T follicular helper cell (primary cell): ENCODE measurements at regions not wholly inside any gene's neighbourhood (a gene's known extent, or its start where the extent isn't known, plus 50 kb on each side); places are given as distances from the start of the nearest gene placed in this dataset.

ENCODE experiments used
- DNase-seq: peaks from one replicate; pipeline ENCODE4 v3.0.0-alpha.2; 2020; ENCODE audit warnings: low read depth

DNA sequence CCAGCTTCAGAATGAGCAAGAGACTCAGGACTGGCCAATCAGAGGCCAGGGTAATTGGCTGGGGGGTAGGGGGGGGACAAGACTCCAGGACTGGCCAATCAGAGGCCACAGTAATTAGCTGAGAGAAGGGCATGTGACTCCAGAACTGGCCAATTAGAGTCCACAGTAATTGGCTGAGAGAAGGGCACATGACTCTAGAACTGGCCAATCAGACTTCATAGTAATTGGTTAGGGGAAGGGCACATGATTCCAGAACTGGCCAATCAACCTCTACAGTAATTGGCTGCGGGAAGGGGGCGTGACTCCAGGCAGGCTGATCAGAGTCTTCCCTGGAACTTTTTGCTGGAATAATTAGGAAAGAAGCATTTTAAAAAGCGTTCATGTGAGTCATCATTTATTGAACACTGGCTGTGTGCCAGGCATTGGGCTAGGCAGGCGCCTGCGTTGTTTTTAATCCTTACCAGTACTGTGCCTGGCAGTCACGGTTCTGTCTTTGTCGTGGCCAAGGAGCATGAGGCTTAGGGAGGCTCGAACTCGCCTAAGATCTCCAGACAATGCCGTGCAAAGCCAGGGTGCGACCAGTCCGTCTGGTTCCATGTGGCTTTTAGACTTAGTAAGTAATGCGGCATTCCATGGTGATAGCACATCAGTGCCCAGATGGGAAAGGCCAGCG, 508.1 kb downstream of the TBC1D22A start:
- no peak for DNase-seq

DNA sequence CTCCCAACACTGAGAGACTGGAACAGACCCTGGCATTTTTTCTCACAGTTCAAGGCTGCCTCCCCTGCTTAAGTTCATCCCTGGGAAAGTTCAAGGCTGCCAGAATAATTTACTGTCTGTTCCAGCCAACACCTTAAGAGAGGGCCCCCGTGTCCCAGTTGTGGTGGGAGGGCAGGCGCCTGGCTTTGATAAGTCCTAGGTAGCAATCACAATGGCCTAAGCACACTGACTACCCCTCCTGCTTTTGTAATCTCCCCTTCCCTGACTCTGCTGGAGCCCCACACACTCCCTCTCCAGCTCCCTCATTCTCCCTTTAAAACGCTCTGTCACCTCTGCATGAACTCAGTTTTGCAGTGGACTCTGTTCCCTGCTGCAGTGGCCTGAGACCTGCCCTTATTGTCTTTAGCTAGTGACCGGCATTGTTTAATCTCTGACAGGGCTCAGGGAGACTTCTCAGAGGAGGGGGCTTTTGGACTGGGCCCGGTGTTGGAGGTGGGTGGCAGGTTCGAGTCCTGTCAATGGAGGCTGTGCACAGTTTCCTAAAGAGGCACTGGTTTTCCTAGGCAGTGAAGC, 507.2 kb downstream of the TBC1D22A start:
- no peak for DNase-seq

DNA sequence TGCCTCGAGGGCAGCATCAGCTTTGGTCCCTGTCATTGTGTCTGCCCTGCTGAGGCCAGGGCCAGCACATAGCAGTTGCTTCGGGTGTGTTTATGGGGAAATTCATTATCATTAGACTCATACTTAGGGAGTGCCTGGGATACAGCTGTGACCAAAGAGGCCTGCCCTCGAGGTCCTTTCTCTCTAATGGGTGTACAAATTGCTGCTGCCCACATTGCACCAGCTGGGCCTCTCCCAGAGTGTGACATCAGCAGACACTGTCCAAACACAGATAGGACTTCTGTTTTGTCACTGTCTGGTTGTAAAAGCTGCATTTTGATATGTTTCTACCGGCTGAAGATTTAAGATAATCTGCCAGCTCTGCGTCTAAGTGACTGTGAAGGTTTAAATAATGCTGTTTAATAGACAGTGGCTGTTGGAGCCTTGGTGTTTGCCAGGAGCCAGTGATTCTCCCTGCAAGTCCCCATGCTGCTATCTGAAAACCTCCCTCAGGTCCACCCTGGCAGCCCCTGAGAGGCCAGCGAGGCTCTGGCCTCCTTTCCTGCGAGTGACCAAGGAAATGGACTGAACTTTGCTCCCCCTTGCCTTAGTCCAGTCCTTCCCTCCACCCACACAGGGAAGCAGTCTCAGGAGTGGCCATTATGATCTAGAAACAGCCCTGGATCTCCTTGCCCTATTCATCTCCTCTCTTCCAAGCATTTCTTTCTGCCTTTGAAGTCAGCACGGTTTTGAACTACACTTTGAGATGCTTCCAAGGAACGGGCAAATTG, 505.2 kb downstream of the TBC1D22A start:
- no peak for DNase-seq

DNA sequence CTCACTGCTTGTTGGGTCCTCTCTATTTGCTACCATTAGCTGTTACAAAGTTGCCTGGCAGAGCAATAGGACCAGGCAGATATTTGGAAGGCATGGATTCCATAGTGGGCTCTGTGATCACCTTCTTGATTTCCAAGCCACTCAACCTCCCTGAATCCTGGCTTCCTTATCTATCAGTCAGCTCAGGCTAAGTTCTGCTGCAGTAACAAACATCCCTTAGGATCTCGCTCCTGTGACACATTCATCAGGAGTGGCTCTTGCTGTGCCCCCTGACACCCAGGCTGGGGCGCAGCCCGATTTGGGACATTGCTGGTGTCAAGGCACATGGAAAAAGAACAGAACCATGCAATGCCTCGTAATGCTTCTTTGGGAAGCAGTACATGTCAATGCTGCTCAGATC, 503.9 kb downstream of the TBC1D22A start:
- DNase-seq: no peak

DNA sequence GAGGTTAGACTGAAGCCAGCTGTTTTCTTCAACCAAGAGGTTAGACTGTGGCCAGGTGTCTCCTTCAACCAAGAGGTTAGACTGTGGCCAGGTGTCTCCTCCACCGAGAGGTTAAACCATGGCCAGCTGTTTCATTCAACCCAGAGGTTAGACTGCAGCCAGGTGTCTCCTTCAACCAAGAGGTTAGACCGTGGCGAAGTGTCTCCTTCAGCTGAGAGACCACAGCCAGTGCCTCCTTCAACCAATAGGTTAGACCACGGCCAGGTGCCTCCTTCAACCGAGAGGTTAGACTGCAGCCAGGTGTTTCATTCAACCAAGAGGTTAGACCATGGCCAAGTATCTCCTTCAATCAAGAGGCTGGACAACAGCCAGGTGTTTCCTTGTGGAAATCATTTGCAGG, 498.1 kb downstream of the TBC1D22A start:
- DNase-seq: no peak

DNA sequence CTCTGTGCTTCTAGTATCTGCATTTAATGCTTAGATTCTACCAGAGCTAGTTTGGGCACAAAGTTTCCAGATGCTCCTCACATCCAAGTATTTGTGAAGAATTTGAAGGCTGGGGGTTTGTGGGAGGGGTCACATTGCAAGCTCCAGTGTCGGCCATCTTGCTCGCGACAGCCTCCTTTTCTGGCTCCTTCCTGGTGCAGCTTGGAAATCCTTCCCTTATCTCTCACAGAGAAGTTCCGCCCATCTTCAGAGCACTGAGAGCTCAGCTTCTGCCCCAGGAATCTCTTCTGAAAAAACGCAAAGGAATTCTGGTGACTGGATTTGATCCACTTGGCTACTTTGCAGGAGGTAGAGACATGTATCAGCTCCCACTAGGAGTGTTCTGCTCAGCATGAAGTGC, 497.5 kb downstream of the TBC1D22A start:
- no peak for DNase-seq

DNA sequence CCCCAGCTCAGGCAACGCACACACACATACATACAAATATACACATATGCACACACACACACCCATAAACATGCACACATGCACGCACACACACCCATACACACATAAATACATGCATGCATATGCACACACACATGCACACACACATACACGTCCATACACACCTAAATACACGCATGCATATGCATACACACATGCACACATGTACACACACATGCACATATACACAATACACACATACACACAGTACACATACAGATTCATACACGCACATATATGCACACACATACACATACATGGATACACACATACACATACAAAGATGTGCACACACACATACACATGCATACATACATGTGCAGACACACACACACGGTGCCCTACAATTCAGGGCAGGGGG, 496.6 kb downstream of the TBC1D22A start:
- DNase-seq: no peak

DNA sequence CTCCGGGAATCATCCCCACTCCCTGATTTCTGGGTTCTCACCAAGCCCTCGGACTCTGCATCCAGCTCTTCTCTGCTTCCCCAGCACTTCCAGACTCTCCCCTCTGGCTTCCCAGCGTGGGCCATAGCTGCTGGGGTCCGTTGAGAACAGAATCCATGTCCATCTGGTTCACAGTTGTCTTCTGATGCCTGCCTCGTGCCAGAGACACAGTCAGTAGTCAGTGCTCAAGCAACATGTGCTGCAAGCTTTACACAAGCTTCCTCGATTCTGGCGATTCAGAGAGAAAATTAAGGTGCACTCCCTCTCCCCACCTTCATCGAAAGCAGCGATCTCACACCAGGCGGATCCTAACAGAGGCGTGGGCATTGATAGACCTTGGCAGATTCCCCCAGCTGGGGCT, 495.5 kb downstream of the TBC1D22A start:
- no peak for DNase-seq

DNA sequence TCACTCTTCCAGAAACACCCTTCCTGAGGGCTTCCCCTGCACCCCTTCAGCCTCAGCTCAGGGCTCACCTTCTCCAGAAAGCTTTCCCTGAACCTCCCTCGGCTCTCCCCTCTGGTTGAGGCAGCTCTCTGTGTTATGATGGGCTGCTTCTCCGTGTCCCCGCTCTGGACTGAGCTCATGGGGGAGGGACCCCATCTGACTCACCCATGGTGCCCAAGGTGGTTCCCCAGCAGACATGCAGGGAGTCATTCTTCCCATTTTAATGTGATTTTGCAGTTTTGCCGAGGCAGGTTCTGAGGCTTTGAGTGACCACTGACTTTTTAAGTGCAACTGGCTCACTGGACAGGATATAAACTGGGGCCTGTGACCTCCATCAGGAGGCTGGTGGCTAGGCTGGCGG, 495.1 kb downstream of the TBC1D22A start:
- DNase-seq: no peak

DNA sequence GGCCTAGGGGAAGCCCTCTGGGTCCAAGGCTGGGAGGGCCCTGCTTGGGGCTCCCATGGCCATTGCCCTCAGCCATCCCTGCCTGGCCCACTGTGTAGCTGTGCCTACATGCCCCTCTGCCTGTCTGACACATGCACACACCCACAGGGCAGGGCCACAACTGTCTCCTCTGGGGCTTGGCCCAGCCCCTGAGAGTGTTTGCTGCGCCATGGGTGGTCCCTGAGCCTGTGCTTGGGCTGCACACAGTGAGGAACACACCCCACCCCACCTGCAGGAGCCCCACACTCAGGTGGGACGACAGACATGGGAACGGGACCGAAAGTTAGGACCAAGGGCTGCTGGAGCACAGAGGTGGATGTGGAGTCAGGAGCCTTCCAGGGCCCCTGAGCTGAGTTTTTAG, 489.5 kb downstream of the TBC1D22A start:
- DNase-seq: no peak

DNA sequence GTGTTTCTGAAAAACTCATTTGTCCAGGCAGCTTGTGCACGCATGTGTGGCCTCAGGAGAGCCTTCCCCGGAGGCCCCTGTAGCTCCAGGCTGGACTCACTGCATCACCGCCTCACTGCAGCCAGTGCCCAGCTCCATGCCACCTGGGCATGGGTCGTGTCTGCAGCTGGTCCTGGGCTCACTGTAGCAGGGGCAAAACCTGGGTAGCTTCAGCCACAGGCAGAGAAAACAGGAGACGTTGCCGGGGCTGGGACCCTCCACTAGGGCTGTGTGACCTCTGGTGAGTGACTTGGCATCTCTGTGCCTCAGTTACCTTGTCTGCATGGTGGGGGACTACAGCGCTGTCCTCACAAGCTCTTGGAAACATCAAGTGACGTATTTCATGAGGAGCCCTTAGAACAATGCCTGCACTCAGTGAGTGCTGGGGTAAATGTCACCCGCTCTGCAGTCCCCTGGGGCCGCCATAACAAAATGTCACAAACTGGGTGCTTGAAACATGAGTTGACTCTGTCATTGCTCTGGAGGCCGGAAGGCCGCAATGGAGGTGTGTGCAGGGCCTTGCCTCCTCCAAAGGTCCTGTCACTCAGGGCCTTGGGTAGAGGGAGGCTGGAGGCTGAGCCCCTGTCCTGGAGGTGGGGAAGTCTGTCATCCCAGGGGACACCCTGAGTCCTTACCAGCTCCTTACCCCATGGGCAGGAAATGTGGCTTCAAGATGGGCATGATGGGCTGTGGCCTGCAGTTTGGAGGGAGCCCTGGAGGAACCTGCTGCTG, 488.7 kb downstream of the TBC1D22A start:
- DNase-seq: no peak

DNA sequence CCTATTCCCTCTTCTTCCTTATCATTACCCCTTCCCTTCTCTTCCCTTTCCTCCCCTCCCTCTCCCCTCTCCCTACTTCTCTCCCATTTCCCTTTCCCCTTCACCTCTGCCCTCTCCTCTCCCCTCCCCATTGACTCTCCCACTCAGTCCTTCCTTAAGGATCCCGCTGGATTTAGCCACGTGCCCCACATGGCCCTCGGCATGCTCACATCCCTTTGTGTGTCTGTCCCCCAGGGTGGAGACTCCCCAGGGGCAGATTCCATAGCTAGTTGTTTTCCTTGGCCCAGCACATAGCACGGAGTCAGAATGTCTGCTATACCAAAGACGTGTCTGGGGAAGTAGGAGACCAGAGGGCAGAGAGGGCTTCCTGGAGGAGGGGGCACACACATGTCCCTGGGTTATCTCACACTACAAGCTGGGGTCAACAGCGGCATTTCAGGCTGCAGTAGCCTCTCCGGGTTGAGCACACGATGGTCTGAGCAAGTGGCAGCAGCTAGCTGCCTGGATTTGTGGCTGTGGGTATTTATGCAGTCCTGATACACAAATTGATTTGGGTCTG, 487.0 kb downstream of the TBC1D22A start:
- DNase-seq: no peak

DNA sequence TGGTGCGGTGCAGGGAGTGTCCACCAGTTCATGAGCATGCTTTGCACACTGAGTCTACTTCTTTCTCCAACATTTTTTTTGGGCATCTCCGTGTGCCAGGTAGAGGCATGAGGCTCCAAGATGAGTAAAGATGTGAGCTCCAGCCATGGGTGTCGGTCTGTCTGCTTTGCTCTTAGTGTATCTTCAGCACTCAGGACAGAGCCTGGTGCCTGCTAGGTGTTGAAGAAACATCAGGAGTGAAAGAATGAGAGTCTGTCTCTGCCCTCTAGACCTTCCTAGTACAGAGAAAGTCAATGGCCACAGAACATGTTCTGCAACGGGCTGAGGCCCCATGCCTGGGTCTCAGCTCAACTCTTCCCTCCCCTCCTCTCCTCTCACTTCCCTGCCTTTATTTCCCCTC, 486.5 kb downstream of the TBC1D22A start:
- DNase-seq: no peak

DNA sequence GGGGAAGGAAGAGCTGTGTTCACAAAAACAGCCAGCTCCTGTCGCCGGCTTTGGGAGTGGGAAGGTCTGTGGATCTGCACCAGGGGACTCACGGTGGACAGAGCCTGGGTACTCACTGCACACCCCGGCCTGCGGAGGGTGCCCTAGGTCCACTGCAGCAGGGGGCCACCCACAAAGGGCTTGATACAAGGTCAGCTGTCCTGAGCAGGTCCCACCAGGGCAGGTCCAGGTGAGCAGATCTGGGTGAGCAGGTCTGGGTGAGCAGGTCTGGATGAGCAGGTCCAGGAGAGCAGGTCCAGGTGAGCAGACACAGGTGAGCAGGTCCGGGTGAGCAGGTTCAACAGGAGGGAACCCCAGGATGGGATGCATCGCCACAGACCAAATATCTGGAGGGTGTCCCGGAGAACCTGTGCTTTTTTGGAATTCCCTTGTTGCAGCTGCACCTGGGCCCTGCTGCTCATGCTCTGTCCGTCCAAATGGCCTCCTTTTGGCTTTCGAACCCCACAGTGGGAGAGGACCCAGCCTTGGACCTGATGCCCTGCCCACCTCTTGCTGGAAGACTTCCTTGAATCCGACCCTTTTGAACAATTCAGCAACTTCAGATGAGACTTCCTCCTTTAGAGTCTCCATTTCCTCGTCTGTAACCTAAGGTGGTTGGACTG, 485.3 kb downstream of the TBC1D22A start:
- DNase-seq: no peak

DNA sequence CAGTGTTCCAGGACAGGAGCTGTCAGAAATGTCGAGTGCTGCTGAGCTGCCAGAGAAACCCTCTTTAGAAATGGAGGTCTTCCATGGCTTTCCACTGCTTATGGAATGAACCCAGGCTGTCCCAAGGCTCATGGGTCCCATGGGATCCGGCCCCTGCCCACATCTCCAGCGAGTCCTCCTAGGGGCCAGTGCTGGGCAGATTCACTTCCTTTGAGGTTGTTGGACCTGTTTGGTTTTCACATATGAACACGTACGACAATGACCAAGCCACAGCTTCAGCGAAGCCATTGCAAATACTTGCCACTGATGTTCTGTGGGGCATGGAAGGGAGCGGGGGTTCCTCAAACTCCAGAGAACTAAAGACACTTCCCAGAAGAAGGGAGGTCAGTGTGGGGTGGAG, 483.3 kb downstream of the TBC1D22A start:
- no peak for DNase-seq

DNA sequence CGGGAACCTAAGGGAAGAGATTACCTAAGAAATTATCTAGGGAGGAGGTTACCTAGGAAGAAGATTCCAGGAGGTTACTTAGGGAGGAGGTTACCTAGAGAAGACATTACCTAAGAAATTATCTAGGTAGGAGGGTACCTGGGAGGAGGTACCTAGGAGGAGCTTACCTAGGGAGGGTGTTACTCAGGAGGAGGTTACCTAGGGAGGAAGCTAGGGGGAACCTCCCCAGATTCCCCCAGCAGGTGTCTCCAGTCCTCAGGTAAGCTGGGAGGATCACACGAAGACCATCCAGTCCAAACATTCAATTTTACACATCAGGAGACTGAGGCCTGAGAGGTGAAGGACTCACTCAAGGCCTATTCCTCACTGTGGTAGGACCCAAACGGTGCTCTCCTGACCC, 482.8 kb downstream of the TBC1D22A start:
- no peak for DNase-seq

DNA sequence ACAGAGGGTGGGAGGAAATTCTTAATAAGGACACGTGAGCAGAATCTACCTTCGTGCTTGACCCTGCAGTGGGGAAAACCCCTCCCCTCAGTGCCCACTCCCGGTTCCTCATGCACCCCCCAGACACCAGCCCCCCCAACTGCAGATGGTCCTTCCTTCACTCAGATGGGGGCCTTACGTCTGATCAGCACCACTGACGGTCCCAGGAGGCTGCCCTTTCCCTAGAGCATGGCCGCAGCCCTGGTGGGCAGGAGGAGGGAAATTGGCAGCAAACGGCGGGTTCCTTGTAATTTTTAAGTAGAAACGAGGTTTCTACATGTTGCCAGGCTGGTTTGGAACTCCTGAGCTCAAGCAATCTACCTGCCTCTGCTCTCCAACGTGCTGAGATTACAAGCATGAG, 477.7 kb downstream of the TBC1D22A start:
- no peak for DNase-seq

DNA sequence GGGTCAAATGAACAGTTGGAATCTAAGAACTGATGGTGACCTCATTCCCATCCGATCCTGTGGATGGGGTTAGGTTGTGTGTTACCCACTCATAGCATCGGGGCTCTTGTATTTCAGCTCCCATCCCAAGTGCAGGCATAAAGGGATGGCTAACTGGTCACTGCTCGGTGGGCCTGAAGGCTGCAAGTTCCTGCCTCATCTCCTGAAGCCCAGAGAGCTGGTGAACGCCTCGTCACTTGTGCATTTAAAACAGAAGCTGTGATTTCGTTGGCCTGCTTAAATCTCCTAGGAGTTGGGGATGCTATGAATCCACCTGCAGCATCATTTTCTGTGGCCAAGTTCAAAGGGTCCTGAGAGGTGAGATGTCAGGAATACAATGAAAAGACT, 477.0 kb downstream of the TBC1D22A start:
- DNase-seq: no peak

DNA sequence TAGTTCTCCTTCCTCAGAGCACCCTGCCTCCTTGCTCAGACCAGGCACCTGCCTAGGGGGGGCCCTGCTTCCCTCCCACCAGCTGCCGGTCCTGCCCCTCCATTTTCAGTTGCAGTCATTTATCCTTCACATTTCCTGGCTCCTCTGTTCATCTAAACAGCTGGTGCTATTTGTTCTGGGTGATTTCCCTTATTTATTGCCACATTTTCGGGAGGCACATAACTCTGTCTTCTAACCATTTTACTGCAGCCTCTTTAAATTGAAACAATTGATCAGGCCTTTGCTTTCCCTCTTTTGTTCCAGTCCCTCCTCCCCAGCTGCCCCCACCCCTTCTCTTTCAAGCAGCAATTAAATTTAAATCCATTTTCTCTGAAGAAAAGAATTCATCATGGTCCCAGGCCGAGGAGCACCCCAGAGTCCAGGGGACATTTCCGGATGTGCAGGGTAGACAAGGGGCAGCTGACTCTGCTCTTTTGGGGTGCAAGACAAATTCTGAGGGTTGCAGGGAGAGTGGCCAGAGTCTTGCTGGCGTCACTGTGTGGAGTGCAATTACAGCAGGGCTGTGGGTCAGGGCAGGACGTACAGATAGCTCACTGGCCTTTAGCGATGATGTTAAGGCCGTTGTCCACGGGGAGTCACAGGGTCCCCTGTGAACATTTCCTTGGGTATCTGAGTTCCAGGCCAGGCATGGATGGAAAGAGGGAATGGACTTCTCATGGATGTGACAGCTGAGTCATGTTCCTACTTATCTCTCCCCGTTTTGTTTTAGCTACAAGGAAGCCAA, 476.4 kb downstream of the TBC1D22A start:
- no peak for DNase-seq

DNA sequence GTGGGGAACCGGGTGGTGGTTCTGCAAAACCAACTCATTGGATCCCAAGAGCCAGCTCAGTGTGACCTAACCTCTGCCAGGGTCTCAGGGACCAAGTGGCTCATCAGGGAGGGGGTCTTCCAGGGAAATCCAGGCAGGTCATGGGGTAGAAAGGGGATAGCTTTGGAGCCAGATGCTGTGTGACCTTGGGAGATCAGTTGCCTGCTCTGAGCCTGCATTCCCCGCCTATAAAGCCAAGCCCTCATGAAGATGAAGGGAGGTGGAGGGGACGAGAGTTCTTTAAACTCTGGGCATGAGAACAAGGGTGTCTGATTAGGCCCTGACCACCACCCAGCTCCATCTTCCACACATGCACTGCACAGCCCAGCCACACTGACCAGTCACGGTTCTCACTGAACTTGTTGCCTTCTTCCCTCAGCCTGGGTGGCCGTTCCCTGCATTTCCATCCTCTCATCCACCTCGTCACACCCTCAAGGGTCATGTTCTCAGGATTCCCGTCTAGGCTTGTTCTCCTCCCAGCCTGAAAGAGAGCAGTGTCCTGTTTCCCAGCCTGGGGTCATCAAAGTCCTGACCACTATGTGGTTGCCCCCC, 475.5 kb downstream of the TBC1D22A start:
- DNase-seq: no peak

DNA sequence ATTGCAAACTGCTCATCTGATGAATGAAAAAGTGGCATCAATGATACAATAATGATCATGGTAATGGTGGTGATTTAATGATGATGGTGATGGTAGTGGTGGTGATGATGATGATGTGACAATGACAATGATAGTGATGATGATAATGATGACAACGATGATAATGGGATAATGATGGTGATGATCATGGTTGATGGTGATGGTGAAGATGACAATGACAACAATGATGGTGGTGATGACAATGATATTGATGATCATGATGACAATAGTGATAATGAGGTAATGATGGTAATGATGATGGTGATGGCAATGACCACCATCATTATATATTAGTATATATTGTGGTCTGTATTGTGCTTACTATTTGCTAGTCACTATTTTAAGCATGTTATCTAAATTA, 474.3 kb downstream of the TBC1D22A start:
- no peak for DNase-seq
